ENCODE measurements at regions not wholly inside any gene's neighbourhood (a gene's known extent, or its start where the extent isn't known, plus 50 kb on each side); places are given as distances from the start of the nearest gene placed in this dataset.

DNA sequence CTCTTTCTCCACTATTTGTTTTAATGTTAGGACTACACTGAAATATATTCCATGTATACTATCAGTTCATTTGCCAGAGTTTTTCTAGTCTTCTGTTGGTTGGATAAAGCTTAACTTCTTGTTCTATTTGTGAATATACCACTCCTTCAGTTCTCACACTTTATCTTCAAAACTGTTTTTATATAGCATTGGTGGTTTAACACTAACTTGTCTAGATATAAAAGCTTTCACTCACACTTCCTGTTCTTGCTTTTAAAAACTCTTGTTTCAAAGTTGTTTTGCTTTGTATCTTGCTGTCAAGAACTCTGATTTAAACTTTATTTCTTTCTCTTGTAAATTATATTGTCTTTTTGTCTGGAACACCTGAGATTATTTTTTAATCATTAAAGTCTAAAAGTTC is 226.8 kb upstream of the TENT5A start:
- TF ChIP-seq, protein P1, sequence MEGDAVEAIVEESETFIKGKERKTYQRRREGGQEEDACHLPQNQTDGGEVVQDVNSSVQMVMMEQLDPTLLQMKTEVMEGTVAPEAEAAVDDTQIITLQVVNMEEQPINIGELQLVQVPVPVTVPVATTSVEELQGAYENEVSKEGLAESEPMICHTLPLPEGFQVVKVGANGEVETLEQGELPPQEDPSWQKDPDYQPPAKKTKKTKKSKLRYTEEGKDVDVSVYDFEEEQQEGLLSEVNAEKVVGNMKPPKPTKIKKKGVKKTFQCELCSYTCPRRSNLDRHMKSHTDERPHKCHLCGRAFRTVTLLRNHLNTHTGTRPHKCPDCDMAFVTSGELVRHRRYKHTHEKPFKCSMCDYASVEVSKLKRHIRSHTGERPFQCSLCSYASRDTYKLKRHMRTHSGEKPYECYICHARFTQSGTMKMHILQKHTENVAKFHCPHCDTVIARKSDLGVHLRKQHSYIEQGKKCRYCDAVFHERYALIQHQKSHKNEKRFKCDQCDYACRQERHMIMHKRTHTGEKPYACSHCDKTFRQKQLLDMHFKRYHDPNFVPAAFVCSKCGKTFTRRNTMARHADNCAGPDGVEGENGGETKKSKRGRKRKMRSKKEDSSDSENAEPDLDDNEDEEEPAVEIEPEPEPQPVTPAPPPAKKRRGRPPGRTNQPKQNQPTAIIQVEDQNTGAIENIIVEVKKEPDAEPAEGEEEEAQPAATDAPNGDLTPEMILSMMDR (IDR thresholded peaks at IDR 0.05), result no peak
- TF ChIP-seq POLR2A (IDR thresholded peaks at IDR 0.05), result no peak
- no peak for TF ChIP-seq POLR2AphosphoS5 (IDR thresholded peaks at IDR 0.05)

Measured in prostate gland (tissue), 2 donors.